ENCODE measurements at regions not wholly inside any gene's neighbourhood (a gene's known extent, or its start where the extent isn't known, plus 50 kb on each side); places are given as distances from the start of the nearest gene placed in this dataset.

DNA sequence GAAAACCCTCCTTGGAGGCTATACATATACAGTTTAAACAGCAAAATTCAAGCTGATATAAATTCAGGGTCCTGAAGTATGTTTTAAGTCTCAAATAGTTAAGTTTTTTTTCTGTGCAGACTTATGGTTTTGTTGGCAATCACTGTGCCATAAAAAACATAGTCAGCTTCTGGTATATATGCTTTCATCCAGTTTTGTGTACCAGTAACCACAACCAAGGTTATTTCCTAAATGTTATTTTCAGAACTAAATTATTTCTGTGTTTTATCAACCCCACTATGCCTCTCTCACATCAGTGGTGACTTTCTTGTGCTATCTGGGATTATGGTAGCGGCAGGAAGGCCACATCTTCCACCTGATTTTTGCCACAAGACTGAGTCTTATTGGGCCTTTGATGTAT is 107.7 kb upstream of the SMARCA2 start:
- H3K4me3 ChIP-seq (ENCODE audit: low read depth, low read length) = no peak overlapping the region
- POLR2A ChIA-PET = no interaction called here
- TF ChIP-seq, protein P1, sequence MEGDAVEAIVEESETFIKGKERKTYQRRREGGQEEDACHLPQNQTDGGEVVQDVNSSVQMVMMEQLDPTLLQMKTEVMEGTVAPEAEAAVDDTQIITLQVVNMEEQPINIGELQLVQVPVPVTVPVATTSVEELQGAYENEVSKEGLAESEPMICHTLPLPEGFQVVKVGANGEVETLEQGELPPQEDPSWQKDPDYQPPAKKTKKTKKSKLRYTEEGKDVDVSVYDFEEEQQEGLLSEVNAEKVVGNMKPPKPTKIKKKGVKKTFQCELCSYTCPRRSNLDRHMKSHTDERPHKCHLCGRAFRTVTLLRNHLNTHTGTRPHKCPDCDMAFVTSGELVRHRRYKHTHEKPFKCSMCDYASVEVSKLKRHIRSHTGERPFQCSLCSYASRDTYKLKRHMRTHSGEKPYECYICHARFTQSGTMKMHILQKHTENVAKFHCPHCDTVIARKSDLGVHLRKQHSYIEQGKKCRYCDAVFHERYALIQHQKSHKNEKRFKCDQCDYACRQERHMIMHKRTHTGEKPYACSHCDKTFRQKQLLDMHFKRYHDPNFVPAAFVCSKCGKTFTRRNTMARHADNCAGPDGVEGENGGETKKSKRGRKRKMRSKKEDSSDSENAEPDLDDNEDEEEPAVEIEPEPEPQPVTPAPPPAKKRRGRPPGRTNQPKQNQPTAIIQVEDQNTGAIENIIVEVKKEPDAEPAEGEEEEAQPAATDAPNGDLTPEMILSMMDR (IDR thresholded peaks at IDR 0.05; ENCODE audit: insufficient read depth, low read length, missing control alignments) = no peak
- DNase-seq (ENCODE audit: low read depth, low spot score) = no peak
- CTCF ChIA-PET = no interaction called here

DNA sequence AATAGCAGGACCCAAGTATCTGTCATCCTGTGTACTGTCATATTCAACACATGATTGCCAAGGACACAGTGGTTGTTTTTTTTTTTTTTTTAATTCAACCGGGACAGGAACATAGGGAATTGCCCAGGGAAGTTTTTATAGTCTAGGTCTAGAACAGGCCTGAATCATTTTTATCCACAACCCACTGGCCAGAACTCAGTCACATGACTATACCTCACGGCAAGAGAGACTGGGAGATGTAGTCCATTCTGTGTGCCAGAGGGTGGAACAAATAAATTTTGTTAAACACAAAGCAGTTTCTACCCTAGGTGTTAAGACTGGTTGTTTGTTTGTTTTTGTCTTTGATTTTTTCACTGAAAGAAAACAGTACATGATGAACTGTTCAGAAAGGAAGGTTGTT is 105.8 kb upstream of the SMARCA2 start:
- TF ChIP-seq, protein P1 (IDR thresholded peaks at IDR 0.05; ENCODE audit: insufficient read depth, low read length, missing control alignments) = no peak
- no peak for DNase-seq (ENCODE audit: low read depth, low spot score)
- H3K4me3 ChIP-seq (ENCODE audit: low read depth, low read length) = no peak overlapping the region
- ChIA-PET POLR2A (no interaction called here), CTCF (no interaction called here)

DNA sequence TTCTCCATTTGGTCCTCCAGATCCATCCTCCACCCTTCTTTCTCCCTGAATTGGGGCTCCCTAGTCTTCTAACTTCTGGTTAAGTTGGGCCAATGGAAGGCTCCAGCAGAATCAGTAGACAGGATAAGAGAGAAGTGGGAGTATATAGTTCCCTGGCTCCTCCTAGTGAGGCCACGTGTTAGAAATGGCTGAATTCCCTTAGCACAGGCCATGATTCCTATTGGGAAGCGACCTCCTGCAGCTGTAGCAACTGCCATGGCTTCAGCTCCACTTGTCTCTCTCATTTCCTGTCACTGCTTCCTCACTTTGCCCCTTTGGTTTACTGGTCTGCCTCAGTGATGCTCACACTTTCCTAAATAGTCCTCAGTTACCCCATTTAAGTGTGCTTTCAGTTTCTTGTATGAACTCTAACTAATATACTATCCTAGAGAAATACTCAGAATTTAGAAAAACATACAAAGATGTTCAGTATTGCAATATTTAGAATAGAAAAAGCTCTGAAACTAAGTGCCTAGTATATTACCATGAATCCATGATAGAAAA is 104.8 kb upstream of the SMARCA2 start:
- no peak for DNase-seq (ENCODE audit: low read depth, low spot score)
- TF ChIP-seq, protein P1 (IDR thresholded peaks at IDR 0.05; ENCODE audit: insufficient read depth, low read length, missing control alignments) = no peak
- ChIA-PET POLR2A (no interaction called here), CTCF (no interaction called here)
- no peak overlapping the region for H3K4me3 ChIP-seq (ENCODE audit: low read depth, low read length)

DNA sequence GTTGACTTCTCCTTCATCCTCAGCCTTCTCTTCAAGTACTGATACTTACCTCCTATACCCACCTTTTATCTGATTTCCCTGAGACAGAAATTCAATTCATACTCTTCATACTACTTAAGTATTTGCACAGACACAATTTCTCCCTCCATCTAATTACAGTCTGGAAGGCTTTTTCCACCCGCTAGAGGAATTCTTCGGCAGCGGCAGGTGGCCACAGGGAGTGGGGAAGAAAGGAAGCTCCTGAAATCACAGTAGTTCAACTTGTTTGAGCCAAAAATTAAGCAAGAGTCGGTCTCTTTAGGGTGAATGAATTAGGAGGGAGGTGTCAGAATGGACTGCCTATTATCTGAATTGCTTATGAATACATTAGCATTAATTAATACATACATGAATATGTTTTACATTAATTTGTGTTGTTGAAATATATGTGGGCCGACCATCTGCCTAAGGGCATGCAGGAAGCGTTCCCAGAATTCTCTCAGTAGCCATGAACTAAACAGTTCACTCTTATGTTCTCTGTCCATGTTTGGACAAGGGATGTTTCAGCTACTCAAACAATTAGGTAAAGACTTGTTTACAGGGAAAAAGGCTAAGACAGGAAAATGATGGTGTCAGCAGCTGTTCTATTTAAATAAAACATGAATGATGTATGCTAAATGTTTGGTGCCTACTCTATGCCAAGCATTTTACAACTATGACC is 101.4 kb upstream of the SMARCA2 start:
- ChIA-PET CTCF (no interaction called here), POLR2A (no interaction called here)
- DNase-seq (ENCODE audit: low read depth, low spot score) = no peak
- H3K4me3 ChIP-seq (ENCODE audit: low read depth, low read length) = no peak overlapping the region
- TF ChIP-seq, protein P1 (IDR thresholded peaks at IDR 0.05; ENCODE audit: insufficient read depth, low read length, missing control alignments) = no peak

DNA sequence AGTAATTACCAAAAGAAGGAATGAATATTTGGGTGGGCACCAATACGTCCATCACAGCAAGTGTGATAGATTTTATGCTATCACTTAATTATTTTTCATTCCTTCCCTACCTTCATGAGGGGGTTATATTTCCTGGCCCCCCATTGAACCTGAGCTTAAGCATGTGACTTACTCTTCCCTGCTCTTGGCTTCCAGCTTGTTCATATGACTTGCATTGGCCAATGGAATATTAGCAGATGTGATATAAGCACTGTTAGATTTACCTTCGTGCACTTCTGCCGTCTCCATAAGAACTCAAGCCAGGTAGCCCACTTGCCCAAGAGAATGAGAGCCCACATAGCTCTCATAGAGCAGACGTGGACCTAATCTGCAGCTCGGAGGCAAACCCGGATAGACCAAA is 99.1 kb upstream of the SMARCA2 start:
- H3K4me3 ChIP-seq (ENCODE audit: low read depth, low read length) = peak overlapping the region; percentile 15; the same call in 1 of the 2 replicates
- CTCF ChIA-PET = no interaction called here
- TF ChIP-seq, protein P1 (IDR thresholded peaks at IDR 0.05; ENCODE audit: insufficient read depth, low read length, missing control alignments) = no peak
- POLR2A ChIA-PET = no interaction called here
- DNase-seq (ENCODE audit: low read depth, low spot score) = no peak

DNA sequence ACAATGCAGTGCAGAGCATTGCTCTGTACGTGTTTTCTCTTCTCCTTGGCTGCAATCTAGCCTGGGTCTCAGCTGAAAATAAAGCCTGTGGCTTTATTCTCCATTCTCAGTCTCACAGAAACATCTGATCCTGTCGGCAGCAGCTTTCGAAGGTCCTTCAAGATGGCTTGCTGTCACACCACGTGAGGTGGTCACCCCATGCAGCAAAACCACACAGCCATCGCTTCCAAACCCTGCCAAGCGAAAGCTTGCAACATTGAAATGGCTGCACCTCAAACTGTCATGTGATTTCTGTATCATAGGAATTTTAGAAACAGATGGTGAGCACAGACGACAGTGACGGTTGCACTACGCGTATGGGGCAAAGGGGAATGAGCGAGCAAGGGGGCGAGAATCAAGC is 98.5 kb upstream of the SMARCA2 start:
- H3K4me3 ChIP-seq (ENCODE audit: low read depth, low read length) = no peak overlapping the region
- ChIA-PET POLR2A (no interaction called here), CTCF (no interaction called here)
- DNase-seq (ENCODE audit: low read depth, low spot score) = no peak
- TF ChIP-seq, protein P1 (IDR thresholded peaks at IDR 0.05; ENCODE audit: insufficient read depth, low read length, missing control alignments) = no peak

All from AG04449 (cell line).